ENCODE measurements at regions not wholly inside any gene's neighbourhood (a gene's known extent, or its start where the extent isn't known, plus 50 kb on each side); places are given as distances from the start of the nearest gene placed in this dataset.

DNA sequence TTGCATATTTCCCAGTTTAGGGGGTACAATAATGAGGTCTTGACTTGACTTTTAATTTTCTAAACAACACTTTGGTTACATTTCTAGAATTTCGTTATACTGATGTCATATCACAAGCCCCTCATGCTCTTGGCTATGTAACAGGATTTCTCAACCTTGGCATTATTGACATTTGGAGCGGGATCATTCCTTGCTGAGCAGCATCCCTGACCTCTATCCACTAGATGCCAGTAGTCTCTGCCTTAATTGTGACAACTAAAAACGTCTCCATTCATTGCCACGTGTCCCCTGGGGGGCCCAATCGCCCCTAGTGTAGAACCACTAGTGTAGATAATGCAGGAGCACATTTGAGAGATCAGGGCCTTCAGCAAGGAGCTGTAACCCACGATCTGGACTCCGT lies 234.2 kb upstream of the MID1 start:
- no peak for FAIRE-seq
- CTCF ChIA-PET: no interaction called here
- intact Hi-C loops (cut with micrococcal nuclease): no loop called here

More for the DNA sequence above, 234.2 kb upstream of the MID1 start:
- Histone ChIP-seq H3K27ac (ENCODE audit: insufficient read depth, low read depth, low read length) (no peak overlapping the region), H3K9me1 (replicated peaks; ENCODE audit: control insufficient read depth, extremely low read depth, insufficient read depth, low read length) (no peaks in the 10 kb centered on the region), H3K27me3 (ENCODE audit: control insufficient read depth in 2 of 2, insufficient read depth in 2 of 2, low read length in 2 of 2) (no peaks in the 10 kb centered on the region), H3K4me3 (replicated peaks in 1 of 3; ENCODE audit: insufficient read depth in 1 of 3, low read depth in 1 of 3, low read length in 3 of 3) (no peak overlapping the region), H3K36me3 (ENCODE audit: control insufficient read depth in 2 of 2, extremely low read depth in 1 of 2, insufficient read depth in 2 of 2, low read length in 2 of 2) (no peaks in the 10 kb centered on the region), H4K20me1 (replicated peaks; ENCODE audit: control insufficient read depth, extremely low read depth, insufficient read depth, low read length) (no peaks in the 10 kb centered on the region), H3K79me2 (ENCODE audit: control insufficient read depth, insufficient read depth, low read length) (no peaks in the 10 kb centered on the region), H2AFZ (ENCODE audit: low read depth, low read length) (no peak overlapping the region), H3K4me2 (ENCODE audit: insufficient read depth, low read length) (no peak overlapping the region), H3K9ac (replicated peaks; ENCODE audit: extremely low read depth, insufficient read depth, low read length) (no peak overlapping the region), H3K9me3 (replicated peaks; ENCODE audit: control insufficient read depth, insufficient read depth, low read length) (no peaks in the 10 kb centered on the region), H3K4me1 (ENCODE audit: control insufficient read depth, extremely low read depth, insufficient read depth, low read length) (no peaks in the 10 kb centered on the region)
- POLR2A ChIA-PET: no interaction called here
- dilution Hi-C loops (cut with MboI; ENCODE audit: extremely low pct_ligation_motif_present, low sequenced_read_pairs): no loop called here
- no TSS peak for BruUV-seq (replicated peaks)
- TF ChIP-seq FOS (IDR thresholded peaks at IDR 0.05; ENCODE audit: borderline replicate concordance, insufficient read depth, low read length) (no peak), POLR2AphosphoS5 (IDR thresholded peaks at IDR 0.05; ENCODE audit: insufficient read depth, low read depth, low read length) (no peak), EZH2 (IDR thresholded peaks at IDR 0.05; ENCODE audit: borderline replicate concordance, low read depth, low read length, severe bottlenecking) (no peak), MYC (IDR thresholded peaks at IDR 0.05; ENCODE audit: low read depth, low read length) (no peak), POLR2A (IDR thresholded peaks at IDR 0.05; ENCODE audit: low read depth, low read length) (no peak), JUN (IDR thresholded peaks at IDR 0.05; ENCODE audit: borderline replicate concordance, insufficient read depth, insufficient read length, low read depth) (no peak), GATA2 (IDR thresholded peaks at IDR 0.05; ENCODE audit: insufficient read depth, insufficient read length, low read depth, low read length) (no peak)
- TF ChIP-seq, protein P1, sequence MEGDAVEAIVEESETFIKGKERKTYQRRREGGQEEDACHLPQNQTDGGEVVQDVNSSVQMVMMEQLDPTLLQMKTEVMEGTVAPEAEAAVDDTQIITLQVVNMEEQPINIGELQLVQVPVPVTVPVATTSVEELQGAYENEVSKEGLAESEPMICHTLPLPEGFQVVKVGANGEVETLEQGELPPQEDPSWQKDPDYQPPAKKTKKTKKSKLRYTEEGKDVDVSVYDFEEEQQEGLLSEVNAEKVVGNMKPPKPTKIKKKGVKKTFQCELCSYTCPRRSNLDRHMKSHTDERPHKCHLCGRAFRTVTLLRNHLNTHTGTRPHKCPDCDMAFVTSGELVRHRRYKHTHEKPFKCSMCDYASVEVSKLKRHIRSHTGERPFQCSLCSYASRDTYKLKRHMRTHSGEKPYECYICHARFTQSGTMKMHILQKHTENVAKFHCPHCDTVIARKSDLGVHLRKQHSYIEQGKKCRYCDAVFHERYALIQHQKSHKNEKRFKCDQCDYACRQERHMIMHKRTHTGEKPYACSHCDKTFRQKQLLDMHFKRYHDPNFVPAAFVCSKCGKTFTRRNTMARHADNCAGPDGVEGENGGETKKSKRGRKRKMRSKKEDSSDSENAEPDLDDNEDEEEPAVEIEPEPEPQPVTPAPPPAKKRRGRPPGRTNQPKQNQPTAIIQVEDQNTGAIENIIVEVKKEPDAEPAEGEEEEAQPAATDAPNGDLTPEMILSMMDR (IDR thresholded peaks at IDR 0.05; ENCODE audit: extremely low read depth in 1 of 2, insufficient read depth in 1 of 2, low read depth in 1 of 2, low read length in 2 of 2): no peak
- TF ChIP-seq, protein P2, sequence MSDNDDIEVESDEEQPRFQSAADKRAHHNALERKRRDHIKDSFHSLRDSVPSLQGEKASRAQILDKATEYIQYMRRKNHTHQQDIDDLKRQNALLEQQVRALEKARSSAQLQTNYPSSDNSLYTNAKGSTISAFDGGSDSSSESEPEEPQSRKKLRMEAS (IDR thresholded peaks at IDR 0.05; ENCODE audit: insufficient read depth, insufficient read length): no peak
- DNase-seq (ENCODE audit: low read depth, low spot score): no peak

All from endothelial cell of umbilical vein (primary cell).